ENCODE measurements at regions not wholly inside any gene's neighbourhood (a gene's known extent, or its start where the extent isn't known, plus 50 kb on each side); places are given as distances from the start of the nearest gene placed in this dataset.

GRCh38 chr2:126437016-126437415 lies 218.9 kb upstream of the GYPC start:
- no peak for DNase-seq

- DNase-seq = no peak
These were observed 211.4 kb upstream of the GYPC start for GRCh38 chr2:126444512-126444911.

- DNase-seq = no peak
These were observed 209.8 kb upstream of the GYPC start for GRCh38 chr2:126446106-126446695.

- peak; percentile 21 for DNase-seq
These were observed 207.3 kb upstream of the GYPC start for GRCh38 chr2:126448611-126449010.

GRCh38 chr2:126449677-126450076 lies 206.3 kb upstream of the GYPC start:
- no peak for DNase-seq

GRCh38 chr2:126463892-126464674 lies 191.9 kb upstream of the GYPC start:
- no peak for DNase-seq

GRCh38 chr2:126467367-126468054 lies 188.4 kb upstream of the GYPC start:
- no peak for DNase-seq

- DNase-seq = no peak
These were observed 180.9 kb upstream of the GYPC start for GRCh38 chr2:126475031-126475430.

GRCh38 chr2:126476691-126477090 lies 179.3 kb upstream of the GYPC start:
- no peak for DNase-seq

GRCh38 chr2:126480033-126480432 lies 175.9 kb upstream of the GYPC start:
- no peak for DNase-seq

GRCh38 chr2:126482582-126483464 lies 173.1 kb upstream of the GYPC start:
- DNase-seq = no peak

- DNase-seq = no peak
These were observed 161.4 kb upstream of the GYPC start for GRCh38 chr2:126494593-126494992.

GRCh38 chr2:126495189-126495588 lies 160.8 kb upstream of the GYPC start:
- DNase-seq = peak; percentile 69

GRCh38 chr2:126496493-126496892 lies 159.5 kb upstream of the GYPC start:
- no peak for DNase-seq

GRCh38 chr2:126503476-126503875 lies 152.5 kb upstream of the GYPC start:
- no peak for DNase-seq

- DNase-seq = no peak
These were observed 151.0 kb upstream of the GYPC start for GRCh38 chr2:126504949-126505348.

- no peak for DNase-seq
These were observed 149.2 kb upstream of the GYPC start for GRCh38 chr2:126506786-126507185.

- DNase-seq = no peak
These were observed 148.5 kb upstream of the GYPC start for GRCh38 chr2:126507425-126507911.

GRCh38 chr2:126510356-126510755 lies 145.6 kb upstream of the GYPC start:
- DNase-seq = no peak

- no peak for DNase-seq
These were observed 145.0 kb upstream of the GYPC start for GRCh38 chr2:126510960-126511359.

GRCh38 chr2:126512026-126512425 lies 143.9 kb upstream of the GYPC start:
- DNase-seq = no peak

- DNase-seq = peak; percentile 85
These were observed 142.9 kb upstream of the GYPC start for GRCh38 chr2:126513033-126513432.

- DNase-seq = no peak
These were observed 140.5 kb upstream of the GYPC start for GRCh38 chr2:126515471-126515870.

Data from NCI-H226 (cell line).